ENCODE measurements at regions not wholly inside any gene's neighbourhood (a gene's known extent, or its start where the extent isn't known, plus 50 kb on each side); places are given as distances from the start of the nearest gene placed in this dataset.

- no peak for DNase-seq (ENCODE audit: low read depth)
Measured at GRCh38 chr4:164503874-164504273, 250.1 kb upstream of the SMIM31 start.

- DNase-seq (ENCODE audit: low read depth) = no peak
Measured at GRCh38 chr4:164508097-164508496, 245.8 kb upstream of the SMIM31 start.

GRCh38 chr4:164508771-164509170 lies 245.2 kb upstream of the SMIM31 start:
- DNase-seq (ENCODE audit: low read depth) = no peak

GRCh38 chr4:164509951-164510350 lies 244.0 kb upstream of the SMIM31 start:
- no peak for DNase-seq (ENCODE audit: low read depth)

- no peak for DNase-seq (ENCODE audit: low read depth)
Measured at GRCh38 chr4:164512124-164512523, 241.8 kb upstream of the SMIM31 start.

- DNase-seq (ENCODE audit: low read depth) = no peak
Measured at GRCh38 chr4:164514765-164515164, 239.2 kb upstream of the SMIM31 start.

- DNase-seq (ENCODE audit: low read depth) = no peak
Measured at GRCh38 chr4:164524789-164525188, 229.1 kb upstream of the SMIM31 start.

- no peak for DNase-seq (ENCODE audit: low read depth)
Measured at GRCh38 chr4:164526933-164527583, 226.9 kb upstream of the SMIM31 start.

- DNase-seq (ENCODE audit: low read depth) = no peak
Measured at GRCh38 chr4:164529058-164529457, 224.9 kb upstream of the SMIM31 start.

- no peak for DNase-seq (ENCODE audit: low read depth)
Measured at GRCh38 chr4:164529486-164529885, 224.4 kb upstream of the SMIM31 start.

GRCh38 chr4:164531336-164531735 lies 222.6 kb upstream of the SMIM31 start:
- no peak for DNase-seq (ENCODE audit: low read depth)

GRCh38 chr4:164536814-164537213 lies 217.1 kb upstream of the SMIM31 start:
- DNase-seq (ENCODE audit: low read depth) = no peak

GRCh38 chr4:164538097-164538496 lies 215.8 kb upstream of the SMIM31 start:
- DNase-seq (ENCODE audit: low read depth) = no peak

GRCh38 chr4:164540987-164541386 lies 212.9 kb upstream of the SMIM31 start:
- DNase-seq (ENCODE audit: low read depth) = no peak

GRCh38 chr4:164542431-164542830 lies 211.5 kb upstream of the SMIM31 start:
- no peak for DNase-seq (ENCODE audit: low read depth)

- DNase-seq (ENCODE audit: low read depth) = no peak
Measured at GRCh38 chr4:164550989-164551712, 202.8 kb upstream of the SMIM31 start.

- no peak for DNase-seq (ENCODE audit: low read depth)
Measured at GRCh38 chr4:164551713-164552040, 202.3 kb upstream of the SMIM31 start.

GRCh38 chr4:164571593-164572390 lies 182.1 kb upstream of the SMIM31 start:
- no peak for DNase-seq (ENCODE audit: low read depth)

- no peak for DNase-seq (ENCODE audit: low read depth)
Measured at GRCh38 chr4:164572877-164573279, 181.1 kb upstream of the SMIM31 start.

GRCh38 chr4:164575861-164576260 lies 178.1 kb upstream of the SMIM31 start:
- no peak for DNase-seq (ENCODE audit: low read depth)

GRCh38 chr4:164579270-164579942 lies 174.5 kb upstream of the SMIM31 start:
- DNase-seq (ENCODE audit: low read depth) = no peak

- DNase-seq (ENCODE audit: low read depth) = no peak
Measured at GRCh38 chr4:164591666-164592065, 162.3 kb upstream of the SMIM31 start.

- no peak for DNase-seq (ENCODE audit: low read depth)
Measured at GRCh38 chr4:164595751-164596150, 158.2 kb upstream of the SMIM31 start.
